ENCODE measurements at regions not wholly inside any gene's neighbourhood (a gene's known extent, or its start where the extent isn't known, plus 50 kb on each side); places are given as distances from the start of the nearest gene placed in this dataset.

DNA sequence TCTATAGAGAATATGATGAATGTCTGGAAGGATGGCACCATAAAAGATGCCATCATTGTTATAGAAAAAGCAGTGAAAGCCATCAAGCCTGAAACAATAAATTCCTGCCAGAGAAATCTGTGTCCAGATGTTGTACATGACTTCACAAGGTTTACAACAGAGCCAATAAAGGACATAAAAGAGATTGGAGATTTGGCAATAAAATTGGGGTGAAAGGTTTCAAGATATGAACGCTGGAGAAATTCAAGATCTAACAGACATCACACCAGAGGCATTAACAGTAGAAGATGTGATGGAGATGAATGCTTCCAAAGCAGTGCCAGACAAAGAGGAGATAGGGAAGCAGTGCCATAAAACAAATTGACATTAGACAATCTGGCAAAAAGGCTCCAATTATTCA, 518.8 kb upstream of the ACVR2A start:
- TF ChIP-seq, protein P1, sequence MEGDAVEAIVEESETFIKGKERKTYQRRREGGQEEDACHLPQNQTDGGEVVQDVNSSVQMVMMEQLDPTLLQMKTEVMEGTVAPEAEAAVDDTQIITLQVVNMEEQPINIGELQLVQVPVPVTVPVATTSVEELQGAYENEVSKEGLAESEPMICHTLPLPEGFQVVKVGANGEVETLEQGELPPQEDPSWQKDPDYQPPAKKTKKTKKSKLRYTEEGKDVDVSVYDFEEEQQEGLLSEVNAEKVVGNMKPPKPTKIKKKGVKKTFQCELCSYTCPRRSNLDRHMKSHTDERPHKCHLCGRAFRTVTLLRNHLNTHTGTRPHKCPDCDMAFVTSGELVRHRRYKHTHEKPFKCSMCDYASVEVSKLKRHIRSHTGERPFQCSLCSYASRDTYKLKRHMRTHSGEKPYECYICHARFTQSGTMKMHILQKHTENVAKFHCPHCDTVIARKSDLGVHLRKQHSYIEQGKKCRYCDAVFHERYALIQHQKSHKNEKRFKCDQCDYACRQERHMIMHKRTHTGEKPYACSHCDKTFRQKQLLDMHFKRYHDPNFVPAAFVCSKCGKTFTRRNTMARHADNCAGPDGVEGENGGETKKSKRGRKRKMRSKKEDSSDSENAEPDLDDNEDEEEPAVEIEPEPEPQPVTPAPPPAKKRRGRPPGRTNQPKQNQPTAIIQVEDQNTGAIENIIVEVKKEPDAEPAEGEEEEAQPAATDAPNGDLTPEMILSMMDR (IDR thresholded peaks at IDR 0.05) = no peak
- no peak for TF ChIP-seq POLR2A (IDR thresholded peaks at IDR 0.05)
